NCI-H2171 treated with DMSO at 0.1 percent for 48 hours (cell line): ENCODE measurements at regions not wholly inside any gene's neighbourhood (a gene's known extent, or its start where the extent isn't known, plus 50 kb on each side); places are given as distances from the start of the nearest gene placed in this dataset.

Source experiments
- DNase-seq: peaks from one replicate; lab custom pipeline; 2025; lab: John Stamatoyannopoulos, UW

DNA sequence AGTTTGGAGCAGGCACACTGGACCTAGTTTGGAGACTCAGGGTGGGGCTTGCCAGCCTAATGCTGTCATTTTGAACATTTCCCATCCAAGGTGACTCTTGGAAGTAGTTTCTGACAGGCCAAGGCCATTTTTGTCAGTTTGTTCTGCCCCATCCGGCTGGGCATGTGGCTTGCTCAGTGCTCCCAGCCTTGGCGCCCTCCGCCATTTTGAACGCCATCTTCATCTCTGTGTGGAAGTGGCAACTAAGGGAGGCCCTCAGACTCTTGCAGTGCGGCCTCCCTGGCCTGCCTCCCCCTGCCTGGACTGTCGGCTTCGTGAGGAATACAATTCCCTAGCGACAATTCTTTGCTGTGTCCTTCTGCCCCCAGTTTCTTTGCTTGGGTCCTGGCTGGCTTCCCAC is 150.6 kb upstream of the RGMA start:
- DNase-seq: no peak

- DNase-seq: no peak
Measured at GRCh38 chr15:93238641-93239040, 149.6 kb upstream of the RGMA start.

GRCh38 chr15:93235926-93236780 is 147.1 kb upstream of the RGMA start:
- DNase-seq: no peak

DNA sequence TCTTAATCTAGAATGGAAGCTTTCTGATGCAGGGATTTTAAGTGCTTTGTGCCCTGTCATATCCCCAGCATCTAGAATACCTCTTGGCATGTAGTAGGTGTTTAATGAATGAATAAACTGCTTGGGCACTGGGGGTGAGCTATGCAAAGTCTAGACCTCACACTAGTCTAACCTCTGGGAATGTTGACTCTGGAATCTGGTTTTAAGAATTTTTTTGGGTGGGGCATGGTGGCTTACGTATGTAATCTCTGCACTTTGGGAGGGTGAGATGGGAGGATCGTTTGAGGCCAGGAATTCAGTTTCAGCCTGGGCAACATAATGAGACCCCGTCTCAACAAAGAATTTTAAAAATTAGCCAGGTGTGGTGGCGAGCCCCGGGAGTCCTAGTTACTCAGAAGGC is 146.3 kb upstream of the RGMA start:
- no peak for DNase-seq

- peak; percentile 55 for DNase-seq
Measured at GRCh38 chr15:93233710-93234109, 144.7 kb upstream of the RGMA start.

GRCh38 chr15:93232845-93233244 is 143.8 kb upstream of the RGMA start:
- no peak for DNase-seq

DNA sequence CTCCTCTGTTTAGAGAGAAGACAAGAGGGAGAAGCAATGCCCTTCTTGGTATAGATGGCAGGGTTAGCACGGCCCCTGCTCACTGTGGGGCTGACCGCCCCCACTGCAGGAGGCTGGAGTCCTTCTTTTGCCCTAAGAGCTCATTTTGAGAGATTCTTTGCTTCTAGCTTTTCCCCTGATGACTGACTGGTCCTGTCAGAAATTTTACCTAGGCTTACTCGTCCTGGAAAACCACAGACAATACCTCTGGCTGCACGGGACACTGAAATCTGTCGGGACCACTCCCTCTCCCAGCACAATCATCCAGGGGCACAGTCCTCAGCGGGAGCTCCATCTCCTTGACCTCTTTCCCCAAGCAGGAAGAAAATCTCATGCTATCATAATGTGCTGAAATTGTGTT is 143.0 kb upstream of the RGMA start:
- no peak for DNase-seq

DNA sequence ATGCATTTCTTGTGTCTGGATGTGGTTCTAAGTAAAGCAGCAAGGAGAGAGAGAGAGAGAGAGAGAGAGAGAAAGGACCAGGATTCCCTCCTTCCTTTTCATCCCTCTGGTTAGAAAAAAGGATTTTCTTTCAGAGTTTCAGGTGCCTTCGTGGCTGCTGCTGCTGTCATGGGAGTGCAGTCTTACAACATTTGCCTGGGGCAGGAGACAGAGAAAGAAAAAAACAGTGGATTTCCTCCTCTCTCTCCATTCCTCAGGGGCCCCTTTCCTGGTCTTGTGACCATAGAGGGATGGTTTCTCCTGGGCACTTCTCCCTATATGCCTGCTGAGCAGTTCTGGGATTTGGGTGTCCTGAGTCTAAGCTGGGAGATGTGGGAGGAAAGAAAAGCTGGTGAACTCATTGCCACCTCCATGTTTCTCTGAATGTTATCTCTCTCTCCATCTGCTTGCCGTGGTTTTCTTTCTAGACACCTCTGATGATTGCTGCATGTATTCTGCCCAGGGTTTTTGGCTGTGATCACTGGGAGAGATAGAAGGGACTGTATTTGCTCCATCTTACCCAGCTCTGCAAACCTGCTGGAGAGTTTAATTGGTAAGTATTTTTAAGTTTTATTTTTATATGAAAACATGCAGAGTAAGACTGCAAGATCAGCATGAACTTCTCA is 142.4 kb upstream of the RGMA start:
- no peak for DNase-seq

DNA sequence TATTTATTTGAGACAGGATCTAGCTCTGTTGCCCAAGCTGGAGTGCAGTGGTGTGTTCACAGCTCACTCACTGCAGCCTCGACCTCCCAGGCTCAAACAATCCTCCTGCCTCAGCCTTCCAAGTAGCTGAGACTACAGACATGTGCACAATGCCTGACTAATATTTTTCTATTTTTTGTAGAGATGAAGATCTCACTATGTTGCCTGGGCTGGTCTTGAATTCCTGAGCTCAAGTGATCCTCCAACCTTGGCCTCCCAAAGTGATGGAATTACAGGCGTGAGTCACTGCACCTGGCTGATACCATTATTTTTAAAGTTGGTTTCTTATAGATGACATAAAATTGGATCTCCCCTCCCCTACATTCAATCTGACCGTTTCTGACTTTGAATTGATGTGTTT is 139.5 kb upstream of the RGMA start:
- no peak for DNase-seq

DNA sequence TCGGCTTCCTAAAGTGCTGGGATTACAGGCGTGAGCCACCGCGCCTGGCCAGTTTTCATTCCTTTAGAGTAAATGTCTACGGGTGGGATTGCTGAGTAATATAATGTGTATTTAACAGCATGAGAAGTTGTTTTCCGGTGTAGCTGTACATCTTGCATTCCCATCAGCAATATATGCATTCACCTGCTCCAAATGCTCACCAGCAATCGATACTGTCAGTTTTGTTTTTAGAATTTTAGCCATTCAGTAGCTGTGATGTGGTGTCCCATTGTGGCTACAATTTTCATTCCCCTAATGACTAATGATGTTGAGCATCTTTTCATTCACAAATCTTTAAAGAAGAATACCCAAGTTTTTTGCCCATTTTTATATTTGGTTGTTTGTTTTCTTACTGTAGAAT is 134.8 kb upstream of the RGMA start:
- no peak for DNase-seq

- DNase-seq: no peak
Measured at GRCh38 chr15:93221759-93222158, 132.7 kb upstream of the RGMA start.

- no peak for DNase-seq
Measured at GRCh38 chr15:93219859-93220420, 130.9 kb upstream of the RGMA start.

GRCh38 chr15:93217343-93217742 is 128.3 kb upstream of the RGMA start:
- DNase-seq: no peak

GRCh38 chr15:93214106-93214505 is 125.1 kb upstream of the RGMA start:
- no peak for DNase-seq

- DNase-seq: no peak
Measured at GRCh38 chr15:93213281-93213680, 124.3 kb upstream of the RGMA start.

GRCh38 chr15:93212578-93212977 is 123.6 kb upstream of the RGMA start:
- DNase-seq: no peak

DNA sequence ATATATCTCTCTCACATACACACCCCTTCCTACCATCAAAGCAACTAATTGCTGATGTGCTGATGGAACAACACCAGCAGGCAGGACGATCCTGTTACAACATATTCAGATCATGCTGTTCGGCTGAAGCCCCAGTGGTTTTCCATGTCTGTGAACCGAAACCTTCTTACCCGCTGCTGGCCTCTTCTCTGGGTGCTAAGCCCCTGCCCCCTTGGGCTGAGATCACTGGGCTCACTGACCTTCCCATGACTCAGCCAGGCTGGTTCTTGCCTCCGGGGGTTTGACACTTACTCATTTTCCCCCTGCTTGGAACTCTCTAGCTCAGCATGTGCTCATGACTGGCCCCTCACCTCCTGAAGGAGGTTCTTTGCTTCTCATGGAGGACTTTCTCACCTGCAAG is 122.0 kb upstream of the RGMA start:
- DNase-seq: no peak

DNA sequence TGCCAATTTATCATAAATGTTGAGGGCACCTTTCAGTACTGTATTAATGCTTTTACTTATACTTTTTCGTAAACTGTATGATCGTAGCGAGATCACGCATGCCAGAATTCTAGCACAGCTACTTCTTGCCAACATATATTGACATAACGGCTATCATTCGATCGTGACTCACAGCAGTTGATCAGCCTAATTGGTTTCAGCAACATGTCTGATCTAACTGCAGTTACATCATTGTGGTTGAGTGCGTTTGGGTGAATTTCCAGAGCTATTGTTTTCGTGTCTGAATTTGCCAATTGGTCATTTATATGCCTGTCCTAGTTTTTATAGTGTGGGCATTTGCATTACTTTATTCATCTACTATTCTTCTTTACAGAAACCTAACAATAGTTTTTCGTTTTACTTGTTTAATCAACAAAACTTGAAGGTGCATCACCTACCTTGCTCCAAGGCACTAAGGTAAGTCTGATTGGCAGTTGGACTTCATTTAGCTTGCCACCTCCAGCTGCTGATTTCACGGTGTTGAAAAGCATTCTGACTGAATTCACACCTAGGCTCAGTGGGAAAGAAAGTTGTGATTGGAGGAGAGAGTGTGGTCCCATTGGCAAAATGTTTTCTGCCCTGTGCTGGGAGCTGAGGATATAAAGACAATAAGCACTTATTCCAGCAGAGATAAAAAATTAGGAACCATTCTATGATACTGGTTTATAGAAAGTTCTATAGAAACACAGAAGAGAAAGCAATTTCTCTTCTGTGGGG is 120.9 kb upstream of the RGMA start:
- no peak for DNase-seq

GRCh38 chr15:93206893-93207292 is 117.9 kb upstream of the RGMA start:
- DNase-seq: no peak

- peak; percentile 35 for DNase-seq
Measured at GRCh38 chr15:93205413-93205812, 116.4 kb upstream of the RGMA start.

GRCh38 chr15:93203036-93203435 is 114.0 kb upstream of the RGMA start:
- DNase-seq: no peak

DNA sequence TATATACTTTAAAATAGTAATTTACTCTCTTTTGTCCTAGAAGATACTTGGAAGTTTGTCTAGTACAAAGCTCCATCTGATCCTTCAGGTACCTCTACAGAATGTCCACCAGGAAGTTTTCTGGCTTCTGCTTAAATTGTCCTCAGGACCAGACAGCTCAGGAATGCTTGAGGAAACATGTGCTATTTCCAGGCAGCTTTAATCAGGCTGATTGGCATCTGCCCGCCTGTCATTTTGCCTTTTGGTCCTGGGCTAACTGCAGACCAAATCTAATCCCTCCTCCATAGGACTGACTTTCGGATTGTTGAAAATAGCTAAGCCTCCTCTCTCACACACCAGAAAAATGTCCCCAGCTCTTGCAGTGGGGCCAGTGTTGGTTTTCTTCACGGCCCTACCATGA is 113.4 kb upstream of the RGMA start:
- no peak for DNase-seq

DNA sequence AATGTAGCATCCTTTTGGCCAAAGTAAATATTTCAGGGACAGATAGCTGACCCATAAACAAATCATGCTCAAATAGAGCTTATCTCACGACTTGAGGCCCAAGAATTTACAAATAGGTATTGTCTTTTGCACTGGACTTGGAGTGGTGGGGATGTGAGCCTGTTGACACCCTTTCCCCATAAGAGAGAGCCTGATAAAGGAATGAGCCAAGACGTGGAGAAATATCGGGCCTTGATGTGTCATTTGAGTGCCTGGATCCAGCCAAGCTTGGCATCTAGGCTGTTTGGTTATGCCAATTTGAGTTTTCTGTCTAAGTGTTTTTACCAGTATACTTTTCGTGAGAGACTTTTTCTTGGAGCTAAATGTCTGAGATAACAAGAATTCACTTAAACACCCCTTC is 112.9 kb upstream of the RGMA start:
- DNase-seq: no peak
